HEK293T (cell line): ENCODE measurements at regions not wholly inside any gene's neighbourhood (a gene's known extent, or its start where the extent isn't known, plus 50 kb on each side); places are given as distances from the start of the nearest gene placed in this dataset.

Experiments used
- BHLHE40 ChIP-seq: fragments of 450-650 bp; IDR thresholded peaks from 2 replicates; pipeline ENCODE4 v1.6.1; 2016; ENCODE audit warnings: mild to moderate bottlenecking, moderate library complexity, borderline replicate concordance
- FOXA1 ChIP-seq: fragments of 450-650 bp; IDR thresholded peaks from 2 replicates; pipeline ENCODE4 v1.6.1; 2016; ENCODE audit warnings: mild to moderate bottlenecking
- FOXK2 ChIP-seq: fragments of 450-650 bp; IDR thresholded peaks from 2 replicates; pipeline ENCODE4 v1.6.1; 2016; ENCODE audit warnings: mild to moderate bottlenecking
- HDGF ChIP-seq: fragments of 450-650 bp; IDR thresholded peaks from 2 replicates; pipeline ENCODE4 v1.6.1; 2017; ENCODE audit warnings: antibody characterized with exemption, borderline replicate concordance
- SP1 ChIP-seq: fragments of 450-650 bp; IDR thresholded peaks from 2 replicates; pipeline ENCODE4 v1.6.1; 2017
- SUZ12 ChIP-seq: fragments of 450-650 bp; IDR thresholded peaks from 2 replicates; pipeline ENCODE4 v1.6.1; 2016; ENCODE audit warnings: mild to moderate bottlenecking
- ZNF384 ChIP-seq: fragments of 450-650 bp; IDR thresholded peaks from 2 replicates; pipeline ENCODE4 v1.6.1; 2016

DNA sequence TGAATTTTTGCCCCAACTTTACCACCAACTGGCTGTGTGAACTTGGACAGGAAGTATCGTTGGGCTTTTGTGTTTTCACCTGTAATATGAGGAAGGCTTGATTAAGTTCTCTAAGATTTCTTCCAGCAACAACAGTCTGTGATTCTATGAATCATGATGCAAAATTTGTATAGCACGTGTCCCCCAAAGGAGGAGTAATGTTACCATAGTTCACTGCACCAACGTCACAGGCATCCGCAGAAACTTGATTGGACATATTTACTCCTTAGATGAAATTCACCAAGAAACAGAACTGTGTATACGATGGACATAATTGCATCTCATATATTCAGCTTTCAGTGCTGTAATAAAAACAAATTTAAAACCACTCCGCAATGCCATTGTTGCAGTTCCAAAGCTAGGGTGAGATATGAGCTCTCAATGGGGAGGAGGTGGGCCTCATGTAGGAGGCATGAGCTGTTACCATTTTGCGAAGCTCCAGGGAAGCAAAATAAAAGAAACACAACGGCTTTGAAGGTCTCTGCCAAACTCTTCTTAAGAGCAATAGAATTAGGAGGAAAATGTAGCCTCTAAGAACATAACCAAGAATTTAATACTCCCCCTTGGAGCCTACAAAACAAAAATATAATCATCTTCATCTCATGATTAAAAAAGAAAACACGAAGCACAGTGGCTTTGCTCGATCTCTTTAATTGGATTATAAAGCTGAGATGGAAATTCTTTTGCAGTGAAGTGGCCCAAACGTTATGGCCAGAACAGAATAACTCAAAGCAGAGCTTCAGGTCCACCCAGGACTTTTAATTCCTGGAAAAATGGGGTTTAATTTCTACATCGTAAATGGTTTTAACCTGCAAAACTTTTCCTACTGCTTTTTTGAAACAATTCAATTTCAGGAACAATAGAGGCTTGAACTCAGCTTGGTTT is 80.7 kb downstream of the CHST2 start:
- TF ChIP-seq ZNF384 (no peak), BHLHE40 (no peak), FOXA1 (no peak), HDGF (no peak), SP1 (no peak), SUZ12 (no peak), FOXK2 (no peak)
